GM19035 (cell line): ENCODE measurements at regions not wholly inside any gene's neighbourhood (a gene's known extent, or its start where the extent isn't known, plus 50 kb on each side); places are given as distances from the start of the nearest gene placed in this dataset.

Source experiments
- ATAC-seq: cut with Tn5 transposase; IDR thresholded peaks from one replicate; pipeline ENCODE4 v1.9.1; 2021; ENCODE audit not compliant: unreplicated experiment

GRCh38 chr20:59431014-59431413 lies 130.6 kb downstream of the EDN3 start:
- no peak for ATAC-seq

GRCh38 chr20:59434960-59435359 lies 134.5 kb downstream of the EDN3 start:
- ATAC-seq = no peak

GRCh38 chr20:59435518-59435917 lies 135.1 kb downstream of the EDN3 start:
- ATAC-seq = no peak

GRCh38 chr20:59437601-59438031 lies 137.2 kb downstream of the EDN3 start:
- no peak for ATAC-seq

GRCh38 chr20:59438201-59438600 lies 137.8 kb downstream of the EDN3 start:
- ATAC-seq = no peak

GRCh38 chr20:59439243-59439642 lies 138.8 kb downstream of the EDN3 start:
- ATAC-seq = no peak

GRCh38 chr20:59441306-59441705 lies 140.9 kb downstream of the EDN3 start:
- no peak for ATAC-seq

GRCh38 chr20:59441860-59442810 lies 141.7 kb downstream of the EDN3 start:
- no peak for ATAC-seq

- ATAC-seq = no peak
Observed at GRCh38 chr20:59443550-59443949, 143.1 kb downstream of the EDN3 start.

GRCh38 chr20:59446376-59446775 lies 146.0 kb downstream of the EDN3 start:
- ATAC-seq = no peak

GRCh38 chr20:59448196-59448595 lies 147.8 kb downstream of the EDN3 start:
- ATAC-seq = no peak

- no peak for ATAC-seq
Observed at GRCh38 chr20:59448851-59449444, 148.5 kb downstream of the EDN3 start.

GRCh38 chr20:59451066-59451630 lies 150.7 kb downstream of the EDN3 start:
- no peak for ATAC-seq

GRCh38 chr20:59451641-59452040 lies 151.2 kb downstream of the EDN3 start:
- ATAC-seq = no peak

- no peak for ATAC-seq
Observed at GRCh38 chr20:59452856-59453255, 151.5 kb upstream of the PHACTR3 start.

- ATAC-seq = no peak
Observed at GRCh38 chr20:59453759-59454560, 150.4 kb upstream of the PHACTR3 start.

GRCh38 chr20:59455402-59456341 lies 148.7 kb upstream of the PHACTR3 start:
- ATAC-seq = no peak

GRCh38 chr20:59456342-59457279 lies 147.7 kb upstream of the PHACTR3 start:
- no peak for ATAC-seq

GRCh38 chr20:59458645-59459044 lies 145.7 kb upstream of the PHACTR3 start:
- ATAC-seq = no peak
